HG02973 (cell line): ENCODE measurements at regions not wholly inside any gene's neighbourhood (a gene's known extent, or its start where the extent isn't known, plus 50 kb on each side); places are given as distances from the start of the nearest gene placed in this dataset.
"Not testable (repeated sequence)": the region's sequence is repeated elsewhere in the genome, so short reads cannot be mapped to it uniquely, and the experiment has no call there.

Source experiments
- ATAC-seq: cut with Tn5 transposase; IDR thresholded peaks from one replicate; pipeline ENCODE4 v1.9.1; 2021; ENCODE audit warnings: moderate library complexity; ENCODE audit not compliant: unreplicated experiment

DNA sequence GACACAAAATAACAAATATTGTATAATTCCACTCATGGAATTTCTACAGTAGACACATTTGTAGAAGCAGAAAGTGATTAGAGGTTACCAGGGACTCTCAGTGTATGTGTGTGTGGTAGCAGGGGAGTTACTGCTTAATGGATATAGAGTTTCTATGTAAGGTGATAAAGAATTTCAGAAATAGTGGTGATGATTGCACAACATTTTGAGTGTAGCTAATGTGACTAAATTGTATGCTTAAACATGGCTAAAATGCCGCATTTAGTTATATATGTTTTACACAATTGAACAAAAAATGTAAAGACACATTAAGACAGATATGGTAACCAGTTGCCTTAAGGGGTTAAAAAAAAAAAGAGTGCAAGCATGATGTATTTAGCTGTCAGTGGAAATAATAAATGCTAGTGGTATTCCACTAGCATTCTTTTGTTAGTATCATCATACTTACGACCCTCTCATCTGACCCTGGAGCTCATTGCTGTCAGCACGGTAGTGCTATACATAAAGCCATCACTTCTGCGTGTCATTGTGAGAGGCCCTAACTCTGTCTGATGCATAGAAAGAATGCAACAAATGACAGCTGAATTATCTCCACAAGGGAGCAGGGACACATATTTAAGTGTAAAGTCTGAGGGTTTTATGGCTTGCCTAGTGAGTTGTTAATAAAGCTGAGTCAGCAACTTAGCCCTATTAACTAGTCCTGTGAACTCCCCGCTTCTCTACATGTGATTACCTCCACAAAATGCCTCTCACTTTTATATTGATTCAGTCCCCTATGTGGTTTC, 134.1 kb upstream of the RXFP2 start:
- ATAC-seq = no peak

GRCh38 chr13:31607531-31607930, 131.8 kb upstream of the RXFP2 start:
- ATAC-seq = not testable (repeated sequence)

GRCh38 chr13:31608780-31609179, 130.5 kb upstream of the RXFP2 start:
- not testable (repeated sequence) for ATAC-seq

GRCh38 chr13:31610270-31610998, 128.9 kb upstream of the RXFP2 start:
- ATAC-seq = no peak

DNA sequence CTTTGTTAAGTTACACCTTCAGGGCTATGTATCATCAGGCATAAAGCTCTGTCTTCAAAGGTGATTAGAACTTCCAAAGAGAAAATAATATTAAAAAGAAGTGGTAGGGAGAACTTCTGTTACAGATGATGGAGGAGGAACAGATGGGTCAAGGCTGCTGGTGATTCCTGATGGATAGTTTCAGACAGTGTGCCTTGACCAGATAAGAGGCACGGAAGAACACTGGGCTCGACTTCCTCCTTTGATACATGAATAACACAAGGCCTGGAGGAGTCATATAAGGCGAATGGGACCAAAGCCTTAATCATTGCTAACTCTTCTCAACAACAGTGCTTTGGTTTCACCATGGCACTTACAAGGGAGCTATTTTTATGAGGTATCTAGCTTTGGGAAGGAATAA, 128.1 kb upstream of the RXFP2 start:
- no peak for ATAC-seq

- no peak for ATAC-seq
These were observed 125.3 kb upstream of the RXFP2 start for GRCh38 chr13:31614073-31614472.

GRCh38 chr13:31614704-31615103, 124.6 kb upstream of the RXFP2 start:
- no peak for ATAC-seq

DNA sequence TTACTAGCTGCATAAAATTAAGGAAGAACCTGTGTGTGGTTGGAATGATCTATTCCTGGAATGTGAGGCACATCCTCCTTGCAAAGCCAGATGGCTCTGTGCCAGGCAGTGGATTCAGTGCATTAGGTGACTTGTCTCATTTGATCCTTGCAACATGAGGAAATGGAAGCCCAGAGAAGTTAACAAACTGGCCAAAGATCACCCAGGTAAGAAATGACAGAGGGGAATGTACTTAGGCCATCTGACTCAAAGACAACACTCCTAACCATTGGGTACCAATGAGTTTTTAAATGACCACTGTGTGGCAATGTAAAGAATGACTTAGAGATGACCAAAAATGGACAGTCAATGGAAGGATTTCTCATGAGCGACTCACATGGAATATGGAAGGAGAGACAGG, 114.2 kb upstream of the RXFP2 start:
- no peak for ATAC-seq

GRCh38 chr13:31627097-31627845, 112.1 kb upstream of the RXFP2 start:
- ATAC-seq = no peak

DNA sequence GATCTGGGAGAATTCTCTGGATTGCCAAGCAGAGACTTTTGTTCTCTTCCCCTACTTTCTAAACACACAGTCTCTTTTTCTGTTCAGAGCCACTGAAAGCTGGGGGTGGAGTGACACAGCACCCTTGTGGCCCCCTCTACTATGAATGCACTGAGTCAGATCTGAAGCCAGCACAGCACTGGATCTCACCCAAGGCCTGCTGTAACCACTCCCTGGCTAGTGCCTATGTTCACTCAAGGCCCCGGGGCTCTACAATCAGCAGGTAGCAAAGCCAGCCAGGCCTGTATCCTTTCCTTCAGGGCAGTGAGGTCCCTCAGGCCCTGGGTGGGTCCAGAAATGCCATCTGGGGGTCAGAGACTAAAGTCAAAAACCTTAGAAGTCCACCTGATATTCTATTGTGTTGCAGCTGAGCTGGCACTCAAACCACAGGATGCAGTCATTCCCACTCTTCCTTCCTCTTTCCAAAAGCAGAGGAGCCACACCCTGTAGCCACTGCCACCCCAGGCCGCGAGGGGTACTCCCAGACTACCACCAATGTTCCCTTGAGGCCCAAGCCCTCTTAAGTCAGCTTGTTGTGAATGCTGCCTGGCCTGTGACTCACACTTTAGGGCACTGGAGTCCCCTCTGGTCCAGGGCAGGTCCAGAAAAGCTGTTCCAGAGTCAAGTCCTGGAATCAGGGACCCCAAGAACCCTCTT, 110.1 kb upstream of the RXFP2 start:
- ATAC-seq = no peak

DNA sequence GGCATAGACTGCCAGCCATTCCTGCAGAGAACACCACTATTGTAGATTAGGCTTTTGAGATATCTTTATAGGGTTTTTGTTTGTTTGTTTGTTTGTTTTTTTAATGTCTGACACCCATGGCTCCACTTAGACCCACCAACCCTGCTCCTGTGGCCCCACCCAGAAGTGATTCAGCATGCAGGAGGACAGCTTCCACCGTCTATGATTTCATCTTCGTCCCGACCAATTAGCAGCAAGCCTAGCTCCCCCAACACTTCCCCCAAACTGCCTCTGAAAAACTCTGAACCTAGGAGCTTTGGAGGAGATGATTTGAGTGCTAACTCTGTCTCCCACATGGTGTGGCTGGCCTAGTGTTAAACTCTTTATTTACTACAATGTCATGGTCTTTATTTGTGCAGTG, 108.3 kb upstream of the RXFP2 start:
- no peak for ATAC-seq

GRCh38 chr13:31631746-31632145, 107.6 kb upstream of the RXFP2 start:
- ATAC-seq = no peak

- ATAC-seq = no peak
These were observed 100.7 kb upstream of the RXFP2 start for GRCh38 chr13:31638577-31638976.

DNA sequence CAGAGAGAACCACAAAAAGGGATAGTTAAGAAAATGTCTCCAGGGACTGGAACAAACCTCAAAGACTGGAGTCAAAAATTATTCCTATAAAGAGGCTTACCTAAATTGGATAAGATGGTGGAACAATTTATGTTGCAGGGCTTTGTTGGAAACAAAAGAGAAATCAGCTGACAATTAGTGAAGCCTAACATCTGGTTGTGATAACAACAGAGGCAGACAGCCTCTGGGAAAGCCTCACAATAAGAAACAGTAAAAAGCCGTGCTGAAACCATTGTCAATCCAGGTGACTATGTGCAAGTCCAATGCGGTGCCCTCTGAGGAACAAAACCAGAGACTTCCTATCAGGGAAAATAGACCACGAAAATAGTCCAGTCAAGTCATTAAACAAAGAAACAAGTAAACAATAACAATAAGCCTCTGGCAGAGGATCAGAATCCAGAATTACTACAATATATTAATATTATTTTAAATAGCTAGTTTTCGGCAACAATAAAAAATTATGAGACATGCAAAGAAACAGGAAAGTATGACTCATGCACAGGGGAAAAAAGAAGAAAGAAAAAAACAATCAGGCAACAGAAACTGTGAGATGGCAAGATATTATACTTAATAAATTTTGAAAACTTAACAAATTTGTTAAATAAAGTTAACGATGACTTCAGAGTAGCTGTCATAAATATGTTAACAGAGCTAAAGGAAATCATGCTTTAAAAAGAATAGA, 99.7 kb upstream of the RXFP2 start:
- ATAC-seq = no peak

DNA sequence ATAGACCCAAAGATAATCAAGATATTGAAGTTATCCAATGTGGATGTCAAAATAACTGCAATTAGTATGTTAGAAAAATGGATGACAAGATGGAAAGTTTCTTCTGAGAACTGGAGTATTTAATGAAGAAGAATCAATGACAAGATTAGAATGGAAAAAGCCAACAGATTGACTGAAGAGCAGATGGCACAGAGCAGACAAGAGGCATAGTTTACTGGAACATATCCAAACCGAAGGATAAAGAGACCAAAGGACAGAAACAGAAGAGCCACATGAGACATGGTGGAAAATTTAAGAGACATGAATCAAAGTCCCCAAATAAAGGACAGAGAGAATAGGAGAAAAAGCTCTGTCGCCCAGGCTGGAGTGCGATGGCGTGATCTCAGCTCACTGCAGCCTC, 89.6 kb upstream of the RXFP2 start:
- ATAC-seq = no peak

GRCh38 chr13:31653730-31654129, 85.6 kb upstream of the RXFP2 start:
- no peak for ATAC-seq

DNA sequence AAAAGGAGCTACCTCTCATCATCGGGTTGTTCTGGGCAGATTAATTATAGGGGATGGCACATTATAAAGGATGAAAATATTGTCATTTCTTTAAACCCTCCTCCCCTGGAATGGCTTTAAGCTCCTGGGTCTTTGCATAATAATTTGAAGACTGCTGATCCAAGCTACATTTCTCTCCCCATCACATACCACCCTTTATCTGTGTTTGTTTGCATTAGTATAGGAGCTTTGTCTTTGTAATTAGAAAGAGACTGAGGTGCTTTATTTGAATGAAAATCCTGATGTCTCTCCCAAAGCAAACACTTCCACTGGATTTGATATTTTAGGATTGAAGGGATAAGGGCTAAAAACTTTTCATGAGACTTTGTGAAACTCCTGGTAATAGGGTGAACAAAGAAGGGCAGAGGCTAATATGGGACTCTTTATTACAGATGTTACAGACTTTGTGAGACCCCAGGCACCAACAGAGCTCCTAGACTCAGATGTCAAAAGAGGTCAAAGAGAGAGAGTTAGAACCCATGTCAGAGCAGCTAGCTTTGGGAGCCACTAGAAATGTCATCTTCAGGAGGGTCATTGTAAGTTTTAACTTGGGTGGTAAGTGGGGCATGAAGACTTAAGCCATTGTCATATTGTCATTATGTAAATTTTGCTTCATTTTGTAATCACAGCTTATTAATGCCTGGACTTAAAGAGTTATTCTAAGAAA, 75.3 kb upstream of the RXFP2 start:
- no peak for ATAC-seq

DNA sequence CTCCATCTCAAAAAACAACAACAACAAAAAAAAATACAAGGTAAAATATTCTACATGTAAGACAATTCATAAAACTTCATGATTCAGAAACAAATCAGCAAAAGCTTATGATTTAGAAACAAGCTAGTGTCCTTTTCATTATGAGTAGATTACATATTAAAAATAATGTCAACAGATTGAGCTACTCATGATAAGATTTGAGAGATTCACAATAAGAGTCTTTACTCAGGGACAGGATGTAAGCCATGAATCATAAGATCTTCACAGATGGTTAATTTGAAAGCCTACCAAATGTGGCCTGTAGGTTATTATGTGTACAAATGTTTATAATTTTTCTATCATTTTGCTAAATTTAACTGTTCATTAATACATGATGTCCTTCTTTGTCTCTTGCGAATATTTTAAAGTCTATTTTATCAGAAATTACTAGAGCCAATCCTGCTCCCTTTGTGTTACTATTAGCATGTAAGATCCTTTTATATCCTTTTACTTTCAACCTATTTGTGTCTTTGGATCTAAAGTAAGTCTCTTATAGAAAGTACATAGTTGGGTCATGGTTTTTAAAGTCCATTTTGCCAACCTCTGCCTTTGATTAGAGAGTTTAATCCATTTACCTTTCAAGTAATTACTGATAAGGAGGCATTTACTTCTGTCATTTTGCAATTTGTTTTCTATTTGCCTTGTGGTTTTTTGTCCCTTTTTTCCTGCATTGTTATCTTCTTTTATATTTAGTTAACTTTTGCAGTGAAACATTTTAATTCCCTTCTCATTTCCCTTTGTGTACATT, 68.3 kb upstream of the RXFP2 start:
- no peak for ATAC-seq

DNA sequence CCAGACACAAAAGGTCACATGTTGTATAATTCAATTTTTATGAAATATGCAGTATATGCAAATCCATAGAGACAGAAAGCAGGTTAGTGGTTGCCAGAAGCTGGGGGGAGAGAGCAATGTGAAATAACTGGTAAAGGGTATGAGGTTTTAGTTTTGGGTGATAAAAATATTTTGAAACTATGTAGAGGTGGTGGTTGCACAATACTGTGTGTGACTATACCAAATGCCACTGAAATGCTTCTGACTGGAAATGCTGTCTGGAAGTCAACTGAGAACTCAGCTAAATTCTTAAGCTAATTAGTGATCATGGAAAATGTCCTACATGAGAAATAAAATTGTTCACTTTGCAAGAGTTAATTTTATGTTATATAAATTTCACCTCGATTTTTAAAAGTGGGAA, 65.3 kb upstream of the RXFP2 start:
- no peak for ATAC-seq
